PC-9 (cell line): ENCODE measurements at regions not wholly inside any gene's neighbourhood (a gene's known extent, or its start where the extent isn't known, plus 50 kb on each side); places are given as distances from the start of the nearest gene placed in this dataset.

Source experiments
- BruUV-seq: library from RNA; stranded (reverse); fragments of 400-500 nt; replicated peaks from 2 replicates; lab custom pipeline; 2021; lab: Mats Ljungman, UMichigan
- CTCF ChIA-PET: fragments of 300-600 bp; sonication (Branson Sonifier 250); formaldehyde crosslinking; loops from one replicate; lab custom pipeline; 2022; ENCODE audit warnings: antibody characterized with exemption; lab: Charles Lee
- POLR2A ChIA-PET: fragments of 300-600 bp; sonication (Branson Sonifier 250); formaldehyde crosslinking; loops from one replicate; lab custom pipeline; 2022; ENCODE audit warnings: antibody characterized with exemption; ENCODE audit not compliant: unreplicated experiment; lab: Charles Lee
- DNase-seq, 2 experiments: peaks; one replicate each; pipeline versions ENCODE4 v3.0.0 to v3.0.0-alpha.2; 2015 to 2022; ENCODE audit warnings: mixed read lengths in 1 of 2
- H2AFZ ChIP-seq: fragments of 200-600 bp; sonication (generic); 2 replicates; pipeline ENCODE4 v1.8.1; 2017; ENCODE audit warnings: antibody characterized with exemption
- H3F3A ChIP-seq: fragments of 200-600 bp; sonication (generic); 2 replicates; pipeline ENCODE4 v1.8.1; 2017; ENCODE audit warnings: antibody characterized with exemption, mild to moderate bottlenecking, low read depth; ENCODE audit not compliant: insufficient read depth
- H3K27ac ChIP-seq: fragments of 200-600 bp; sonication (generic); 2 replicates; pipeline ENCODE4 v1.6.1; 2016; ENCODE audit warnings: mixed run types
- H3K27me3 ChIP-seq: fragments of 200-600 bp; sonication (generic); 2 replicates; pipeline ENCODE4 v1.6.1; 2016; ENCODE audit warnings: low read depth, mixed run types; ENCODE audit not compliant: insufficient read depth
- H3K36me3 ChIP-seq: fragments of 200-600 bp; sonication (generic); 2 replicates; pipeline ENCODE4 v1.6.1; 2016; ENCODE audit warnings: low read depth, mixed run types
- H3K4me1 ChIP-seq: fragments of 200-600 bp; sonication (generic); replicated peaks from 2 replicates; pipeline ENCODE4 v1.6.1; 2016; ENCODE audit warnings: mixed run types; ENCODE audit not compliant: insufficient read depth
- H3K4me2 ChIP-seq: fragments of 200-600 bp; sonication (generic); 2 replicates; pipeline ENCODE4 v1.6.1; 2017; ENCODE audit warnings: mixed run types
- H3K4me3 ChIP-seq: fragments of 200-600 bp; sonication (generic); 2 replicates; pipeline ENCODE4 v1.6.1; 2016; ENCODE audit warnings: mixed run types
- H3K79me2 ChIP-seq: fragments of 200-600 bp; sonication (generic); 2 replicates; pipeline ENCODE4 v1.6.1; 2017; ENCODE audit warnings: low read depth, mixed run types
- H3K9me2 ChIP-seq: fragments of 200-600 bp; sonication (generic); 2 replicates; pipeline ENCODE4 v1.8.1; 2017; ENCODE audit warnings: mild to moderate bottlenecking; ENCODE audit not compliant: insufficient read depth
- H3K9me3 ChIP-seq: fragments of 200-600 bp; sonication (generic); 2 replicates; pipeline ENCODE4 v1.8.1; 2016; ENCODE audit warnings: low read depth; ENCODE audit not compliant: insufficient read depth
- H4K20me1 ChIP-seq: fragments of 200-600 bp; sonication (generic); 2 replicates; pipeline ENCODE4 v1.8.1; 2017; ENCODE audit not compliant: insufficient read depth
- EZH2 ChIP-seq: fragments of 200-600 bp; sonication (generic); IDR thresholded peaks from 2 replicates; pipeline ENCODE4 v1.8.0; 2017; ENCODE audit warnings: antibody characterized with exemption, low read depth
- intact Hi-C: fragments of 100-400 bp; cut with micrococcal nuclease; formaldehyde crosslinking; loops from one replicate; pipeline ENCODE4 v1.10.0; 2022; ENCODE audit not compliant: unreplicated experiment
- TF ChIP-seq, protein P1 (sequence below): fragments of 200-600 bp; sonication (generic); conservative IDR thresholded peaks from 2 replicates; pipeline ENCODE4 v1.6.1; 2017; ENCODE audit warnings: mixed run types, antibody characterized with exemption, mild to moderate bottlenecking, moderate library complexity

DNA sequence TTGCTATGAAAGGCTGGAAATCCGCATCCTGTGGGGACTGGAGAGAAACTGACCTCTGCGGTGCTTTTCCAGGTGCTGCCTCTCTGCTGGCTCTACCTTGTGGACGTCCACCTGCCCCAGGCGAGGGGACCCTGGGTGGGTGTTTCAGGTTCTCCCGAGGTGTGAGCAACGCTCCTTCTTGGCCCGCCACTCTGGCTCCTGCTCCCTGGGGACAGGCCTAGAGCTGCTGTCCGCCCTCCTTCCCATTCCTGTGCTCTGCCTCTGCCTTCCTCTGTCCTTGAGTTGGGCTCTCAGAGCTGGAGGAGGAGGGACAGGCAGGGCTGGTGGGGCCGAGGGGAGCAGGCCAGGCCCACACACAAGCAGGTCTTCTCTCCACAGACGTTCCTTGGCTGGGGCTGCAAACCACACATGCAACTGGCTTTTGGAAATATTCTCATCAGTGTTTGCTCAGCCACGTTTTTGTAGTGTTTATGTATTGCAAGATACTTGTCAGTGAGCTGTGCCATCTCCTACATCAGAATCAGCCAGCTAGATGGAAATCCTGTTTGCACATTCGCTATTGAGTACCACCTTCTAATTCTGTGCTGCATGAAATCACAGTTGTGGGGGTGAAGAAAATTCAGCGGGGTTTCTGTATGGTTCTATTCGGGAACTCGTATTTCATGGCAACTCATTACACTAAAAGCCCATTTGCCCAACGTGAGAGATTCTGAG lies 1115.0 kb downstream of the BRD1 start:
- no peak overlapping the region for H3K4me2 ChIP-seq
- DNase-seq = no peak
- H3K27ac ChIP-seq = no peak overlapping the region
- H3K27me3 ChIP-seq = peaks cover 100% of the 10 kb centered on the region
- H4K20me1 ChIP-seq = peaks cover 10% of the 10 kb centered on the region; the same call in 1 of the 2 replicates
- intact Hi-C loops = no loop called here
- no peaks in the 10 kb centered on the region for H3K9me3 ChIP-seq
- ChIA-PET CTCF (interaction anchor here (0.5 kb wide), 1 partner anchor 447 kb away, joined by 3 read pairs; no protein-coding TSS in a partner anchor), POLR2A (no interaction called here)
- H3K4me3 ChIP-seq = no peak overlapping the region
- BruUV-seq = no TSS peak
- no peaks in the 10 kb centered on the region for H3K36me3 ChIP-seq
- H3K4me1 ChIP-seq = no peaks in the 10 kb centered on the region
- no peak overlapping the region for H2AFZ ChIP-seq
- no peaks in the 10 kb centered on the region for H3K79me2 ChIP-seq
- no peaks in the 10 kb centered on the region for H3F3A ChIP-seq
- TF ChIP-seq EZH2 = no peak
- TF ChIP-seq, protein P1, sequence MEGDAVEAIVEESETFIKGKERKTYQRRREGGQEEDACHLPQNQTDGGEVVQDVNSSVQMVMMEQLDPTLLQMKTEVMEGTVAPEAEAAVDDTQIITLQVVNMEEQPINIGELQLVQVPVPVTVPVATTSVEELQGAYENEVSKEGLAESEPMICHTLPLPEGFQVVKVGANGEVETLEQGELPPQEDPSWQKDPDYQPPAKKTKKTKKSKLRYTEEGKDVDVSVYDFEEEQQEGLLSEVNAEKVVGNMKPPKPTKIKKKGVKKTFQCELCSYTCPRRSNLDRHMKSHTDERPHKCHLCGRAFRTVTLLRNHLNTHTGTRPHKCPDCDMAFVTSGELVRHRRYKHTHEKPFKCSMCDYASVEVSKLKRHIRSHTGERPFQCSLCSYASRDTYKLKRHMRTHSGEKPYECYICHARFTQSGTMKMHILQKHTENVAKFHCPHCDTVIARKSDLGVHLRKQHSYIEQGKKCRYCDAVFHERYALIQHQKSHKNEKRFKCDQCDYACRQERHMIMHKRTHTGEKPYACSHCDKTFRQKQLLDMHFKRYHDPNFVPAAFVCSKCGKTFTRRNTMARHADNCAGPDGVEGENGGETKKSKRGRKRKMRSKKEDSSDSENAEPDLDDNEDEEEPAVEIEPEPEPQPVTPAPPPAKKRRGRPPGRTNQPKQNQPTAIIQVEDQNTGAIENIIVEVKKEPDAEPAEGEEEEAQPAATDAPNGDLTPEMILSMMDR = no peak
- H3K9me2 ChIP-seq = no peaks in the 10 kb centered on the region

DNA sequence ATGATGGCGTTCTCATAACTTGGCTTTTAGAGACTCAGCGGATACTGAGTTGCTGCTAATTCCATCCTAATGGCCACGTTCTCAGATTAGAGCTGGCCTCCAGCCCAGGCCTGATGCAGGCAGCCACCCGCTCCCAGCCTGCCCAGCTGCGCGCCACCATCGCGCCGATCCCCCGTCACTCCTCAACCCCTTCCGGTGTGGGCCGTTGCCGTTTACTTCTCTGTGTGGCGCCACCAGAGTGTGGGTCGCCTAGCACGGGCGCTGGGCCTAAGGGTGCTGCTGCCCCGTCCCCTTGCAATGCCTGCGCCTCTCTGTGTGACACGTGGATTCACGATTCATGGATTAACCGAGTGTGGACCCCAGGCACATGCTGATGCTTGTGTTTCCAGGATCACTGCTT lies 1116.0 kb downstream of the BRD1 start:
- ChIA-PET POLR2A (no interaction called here), CTCF (no interaction called here)
- no peaks in the 10 kb centered on the region for H3K36me3 ChIP-seq
- no peaks in the 10 kb centered on the region for H3K79me2 ChIP-seq
- no peak overlapping the region for H3K4me3 ChIP-seq
- H3K9me3 ChIP-seq = no peaks in the 10 kb centered on the region
- no peaks in the 10 kb centered on the region for H3K9me2 ChIP-seq
- H3K4me1 ChIP-seq = no peaks in the 10 kb centered on the region
- peaks cover 100% of the 10 kb centered on the region for H3K27me3 ChIP-seq
- BruUV-seq = no TSS peak
- H3K27ac ChIP-seq = no peak overlapping the region
- H3K4me2 ChIP-seq = no peak overlapping the region
- TF ChIP-seq EZH2 = no peak
- TF ChIP-seq, protein P1 = no peak
- H4K20me1 ChIP-seq = peaks cover 7% of the 10 kb centered on the region; the same call in 1 of the 2 replicates
- H2AFZ ChIP-seq = no peak overlapping the region
- no peaks in the 10 kb centered on the region for H3F3A ChIP-seq
- no peak for DNase-seq
- intact Hi-C loops = no loop called here

DNA sequence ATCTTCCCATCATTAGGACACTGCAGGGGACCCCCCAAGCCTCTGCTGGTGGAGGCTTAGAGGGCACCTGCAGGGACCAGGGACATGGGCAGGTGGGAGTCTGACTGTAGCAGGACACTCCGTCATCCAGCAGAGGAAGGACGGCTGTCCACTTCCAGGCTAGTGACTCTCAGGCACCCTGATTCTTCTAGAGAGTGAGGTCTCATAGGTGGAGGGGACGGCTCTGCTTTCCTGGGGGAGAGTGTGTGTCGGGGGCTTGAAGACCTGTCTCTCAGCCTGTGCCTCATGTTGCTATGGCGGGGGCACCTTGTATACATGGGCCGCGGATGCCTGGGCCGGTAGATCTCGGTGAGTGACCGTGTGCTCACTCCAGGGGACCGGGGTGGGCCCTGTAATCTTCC lies 1116.6 kb downstream of the BRD1 start:
- CTCF ChIA-PET = no interaction called here
- Histone ChIP-seq H3K4me2 (no peak overlapping the region), H4K20me1 (peaks cover 7% of the 10 kb centered on the region; the same call in 1 of the 2 replicates), H3K9me3 (no peaks in the 10 kb centered on the region), H3K4me1 (no peaks in the 10 kb centered on the region), H3K36me3 (no peaks in the 10 kb centered on the region), H2AFZ (no peak overlapping the region), H3K4me3 (no peak overlapping the region), H3F3A (no peaks in the 10 kb centered on the region), H3K27me3 (peaks cover 100% of the 10 kb centered on the region), H3K9me2 (no peaks in the 10 kb centered on the region), H3K27ac (no peak overlapping the region), H3K79me2 (no peaks in the 10 kb centered on the region)
- POLR2A ChIA-PET = no interaction called here
- TF ChIP-seq EZH2 = no peak
- TF ChIP-seq, protein P1 = no peak
- no peak for DNase-seq
- intact Hi-C loops = no loop called here
- no TSS peak for BruUV-seq
